ENCODE measurements at regions not wholly inside any gene's neighbourhood (a gene's known extent, or its start where the extent isn't known, plus 50 kb on each side); places are given as distances from the start of the nearest gene placed in this dataset.

GRCh38 chr10:33391611-33392465 is 57.4 kb upstream of the NRP1 start (continued):
- TF ChIP-seq RXRA (IDR thresholded peaks at IDR 0.05; ENCODE audit: insufficient read depth, low read depth, low read length) (no peak), RBBP5 (IDR thresholded peaks at IDR 0.05; ENCODE audit: borderline replicate concordance, low read depth, low read length) (no peak), HDAC6 (IDR thresholded peaks at IDR 0.05; ENCODE audit: low read depth, low read length) (no peak), TEAD4 (IDR thresholded peaks at IDR 0.05; ENCODE audit: low read depth, low read length) (no peak)

Measured in H1 (cell line).